Neural progenitor cell (in vitro differentiated cells): ENCODE measurements at regions not wholly inside any gene's neighbourhood (a gene's known extent, or its start where the extent isn't known, plus 50 kb on each side); places are given as distances from the start of the nearest gene placed in this dataset.

Experiments used
- CTCF ChIP-seq: fragments of 200-600 bp; sonication (generic); IDR thresholded peaks from 2 replicates; pipeline ENCODE4 v1.5.1; 2017; ENCODE audit warnings: antibody characterized with exemption, mild to moderate bottlenecking
- EZH2 ChIP-seq: fragments of 200-600 bp; sonication (generic); IDR thresholded peaks from 2 replicates; pipeline ENCODE4 v1.6.1; 2017; ENCODE audit warnings: antibody characterized with exemption, mild to moderate bottlenecking, moderate library complexity
- EZH2phosphoT487 ChIP-seq: fragments of 200-600 bp; sonication (generic); IDR thresholded peaks from 2 replicates; pipeline ENCODE4 v1.6.1; 2017; ENCODE audit warnings: antibody characterized with exemption

GRCh38 chr7:378041-378420 is 88.1 kb downstream of the FOXL3 start:
- no peak for TF ChIP-seq CTCF
- TF ChIP-seq EZH2phosphoT487: no peak
- no peak for TF ChIP-seq EZH2
